ENCODE measurements at regions not wholly inside any gene's neighbourhood (a gene's known extent, or its start where the extent isn't known, plus 50 kb on each side); places are given as distances from the start of the nearest gene placed in this dataset.

DNA sequence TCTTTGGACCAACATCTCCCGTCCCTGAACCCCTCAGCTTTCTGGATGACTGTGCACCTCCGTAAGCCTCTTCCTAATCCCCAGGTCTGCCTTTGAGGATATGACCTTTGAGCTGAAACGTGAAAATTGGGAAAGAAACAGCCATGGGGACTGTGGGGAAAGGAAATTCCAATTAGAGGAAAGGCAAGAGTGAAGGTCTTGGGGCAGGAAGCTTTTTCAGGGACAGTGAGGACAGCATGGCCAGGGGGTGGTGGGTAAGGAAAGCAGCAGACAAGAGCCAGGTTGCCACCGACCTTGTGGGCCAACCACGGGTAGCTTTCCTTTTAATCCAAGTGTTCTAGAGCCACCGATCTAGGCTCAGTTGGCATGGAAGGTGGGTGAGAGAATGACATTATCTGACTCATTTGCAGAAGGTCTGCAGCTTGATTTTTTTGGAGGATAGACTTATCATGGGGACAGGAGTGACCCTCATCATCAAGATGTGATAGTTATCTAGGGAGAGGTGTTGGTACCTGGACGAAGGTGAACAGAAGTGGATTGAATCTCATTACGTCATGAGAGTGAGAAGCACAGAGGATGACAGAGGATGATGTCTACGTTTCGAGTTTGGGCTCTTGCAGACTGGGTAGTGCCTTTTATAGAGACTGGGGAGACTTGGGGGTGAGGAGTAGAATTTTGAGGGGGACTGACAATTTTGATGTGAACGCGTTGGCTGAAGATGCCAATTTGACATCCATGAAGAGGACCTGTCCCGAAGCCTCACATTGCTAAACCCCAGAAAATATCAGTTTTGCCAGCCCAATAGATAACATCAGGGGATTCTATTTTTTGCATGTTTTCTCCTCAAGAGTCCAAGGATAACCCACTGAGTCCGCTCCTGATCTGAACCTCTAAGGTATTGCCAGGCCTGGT, 136.7 kb upstream of the PEG3 start:
- TF ChIP-seq, protein P1, sequence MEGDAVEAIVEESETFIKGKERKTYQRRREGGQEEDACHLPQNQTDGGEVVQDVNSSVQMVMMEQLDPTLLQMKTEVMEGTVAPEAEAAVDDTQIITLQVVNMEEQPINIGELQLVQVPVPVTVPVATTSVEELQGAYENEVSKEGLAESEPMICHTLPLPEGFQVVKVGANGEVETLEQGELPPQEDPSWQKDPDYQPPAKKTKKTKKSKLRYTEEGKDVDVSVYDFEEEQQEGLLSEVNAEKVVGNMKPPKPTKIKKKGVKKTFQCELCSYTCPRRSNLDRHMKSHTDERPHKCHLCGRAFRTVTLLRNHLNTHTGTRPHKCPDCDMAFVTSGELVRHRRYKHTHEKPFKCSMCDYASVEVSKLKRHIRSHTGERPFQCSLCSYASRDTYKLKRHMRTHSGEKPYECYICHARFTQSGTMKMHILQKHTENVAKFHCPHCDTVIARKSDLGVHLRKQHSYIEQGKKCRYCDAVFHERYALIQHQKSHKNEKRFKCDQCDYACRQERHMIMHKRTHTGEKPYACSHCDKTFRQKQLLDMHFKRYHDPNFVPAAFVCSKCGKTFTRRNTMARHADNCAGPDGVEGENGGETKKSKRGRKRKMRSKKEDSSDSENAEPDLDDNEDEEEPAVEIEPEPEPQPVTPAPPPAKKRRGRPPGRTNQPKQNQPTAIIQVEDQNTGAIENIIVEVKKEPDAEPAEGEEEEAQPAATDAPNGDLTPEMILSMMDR (IDR thresholded peaks at IDR 0.05): no peak
- TF ChIP-seq POLR2AphosphoS5 (IDR thresholded peaks at IDR 0.05) (no peak), POLR2A (IDR thresholded peaks at IDR 0.05) (no peak)
